HepG2 (cell line): ENCODE measurements at regions not wholly inside any gene's neighbourhood (a gene's known extent, or its start where the extent isn't known, plus 50 kb on each side); places are given as distances from the start of the nearest gene placed in this dataset.
"Not testable (repeated sequence)": the region's sequence is repeated elsewhere in the genome, so short reads cannot be mapped to it uniquely, and the experiment has no call there.

Experiments
- ATAC-seq: fragments of 200-7000 bp; cut with Tn5 transposase; 3 replicates; pipeline ENCODE4 v1.9.1; 2020; ENCODE audit warnings: mild to moderate bottlenecking, moderate library complexity
- BruUV-seq: library from RNA; stranded (reverse); fragments of 400-500 nt; replicated peaks from 2 replicates; lab custom pipeline; 2021; lab: Mats Ljungman, UMichigan
- CTCF ChIA-PET: fragments of 300-600 bp; formaldehyde crosslinking; extraction: SDS; loops from one replicate; lab custom pipeline; 2021; ENCODE audit warnings: low total read pairs, inconsistent platforms, low intra/inter-chr PET ratio; lab: Yijun Ruan, JAX
- POLR2A ChIA-PET: fragments of 350-600 bp; sonication (Branson Sonifier 250); formaldehyde crosslinking; loops from one replicate; lab custom pipeline; 2020; ENCODE audit warnings: antibody characterized with exemption, inconsistent platforms; lab: Yijun Ruan, JAX
- DNase-seq: peaks from one replicate; pipeline ENCODE4 v3.0.0-alpha.2; 2015; ENCODE audit warnings: low spot score
- FAIRE-seq: peaks from 3 replicates; lab custom pipeline; 2011; peaks lifted over from hg19 to GRCh38; lab: Jason Lieb, UNC
- H2AFZ ChIP-seq: one replicate; pipeline ENCODE4 v1.6.1; 2011; ENCODE audit warnings: low read length, inconsistent platforms
- H3K27ac ChIP-seq: fragments of 300-600 bp; 3 replicates; pipeline ENCODE4 v1.8.0; 2011; ENCODE audit warnings: mixed run types, mild to moderate bottlenecking, mixed read lengths, low read length, inconsistent platforms; ENCODE audit not compliant: insufficient read depth; ENCODE audit errors: extremely low read length
- H3K27me3 ChIP-seq, 2 experiments: fragments of 200-600 bp in 1 of 2; 2 replicates in 1 of 2; 3 replicates in 1 of 2; pipeline versions ENCODE4 v1.6.0 to v1.8.0; 2011; ENCODE audit warnings: low read length in 2 of 2, mild to moderate bottlenecking in 2 of 2, moderate library complexity in 2 of 2, inconsistent platforms in 1 of 2; ENCODE audit not compliant: insufficient read depth in 2 of 2, control insufficient read depth in 1 of 2
- H3K36me3 ChIP-seq, 2 experiments: fragments of 200-600 bp in 1 of 2; replicated peaks in 1 of 2; 2 replicates in 1 of 2; 3 replicates in 1 of 2; pipeline versions ENCODE4 v1.5.1 to v1.8.0; 2011; ENCODE audit warnings: low read length in 2 of 2, inconsistent platforms in 1 of 2; ENCODE audit not compliant: insufficient read depth in 2 of 2, control insufficient read depth in 1 of 2
- H3K4me1 ChIP-seq: 2 replicates; pipeline ENCODE4 v1.5.1; 2012; ENCODE audit warnings: low read length, inconsistent platforms; ENCODE audit not compliant: insufficient read depth
- H3K4me2 ChIP-seq: 2 replicates; pipeline ENCODE4 v1.6.0; 2011; ENCODE audit warnings: low read depth, low read length, inconsistent platforms
- H3K4me3 ChIP-seq, 3 experiments: fragments of 200-600 bp in 1 of 3; sonication (generic), shearing (Covaris generic) in 1 of 3; replicated peaks in 1 of 3; 2 replicates each; pipeline ENCODE4 v1.5.1; 2011 to 2016; ENCODE audit warnings: low read length in 3 of 3, inconsistent platforms in 2 of 3, low read depth in 2 of 3, mild to moderate bottlenecking in 2 of 3, control low read depth in 1 of 3, mixed read lengths in 1 of 3; ENCODE audit not compliant: insufficient read depth in 1 of 3
- H3K79me2 ChIP-seq: one replicate; pipeline ENCODE4 v1.6.1; 2011; ENCODE audit warnings: low read length, inconsistent platforms; ENCODE audit not compliant: insufficient read depth
- H3K9ac ChIP-seq: 2 replicates; pipeline ENCODE4 v1.6.0; 2011; ENCODE audit warnings: mild to moderate bottlenecking, low read depth, low read length, inconsistent platforms; ENCODE audit not compliant: insufficient read depth
- H3K9me3 ChIP-seq: 2 replicates; pipeline ENCODE4 v1.5.1; 2012; ENCODE audit warnings: mild to moderate bottlenecking, low read length
- H4K20me1 ChIP-seq: 2 replicates; pipeline ENCODE4 v1.6.0; 2011; ENCODE audit warnings: inconsistent platforms, mild to moderate bottlenecking, low read length, moderate library complexity; ENCODE audit not compliant: insufficient read depth
- CBX5 ChIP-seq: sonication (generic); formaldehyde crosslinking; IDR thresholded peaks from 2 replicates; pipeline ENCODE4 v1.4.0; 2020; ENCODE audit warnings: missing genetic modification reagents, borderline replicate concordance
- DMAP1 ChIP-seq: IDR thresholded peaks from 2 replicates; pipeline ENCODE4 v1.6.1; 2016
- GTF3A ChIP-seq: sonication (generic); formaldehyde crosslinking; conservative IDR thresholded peaks from 2 replicates; pipeline ENCODE4 v1.4.0; 2020; ENCODE audit warnings: mild to moderate bottlenecking, missing genetic modification reagents
- KDM5B ChIP-seq: sonication (generic); formaldehyde crosslinking; IDR thresholded peaks from 2 replicates; pipeline ENCODE4 v1.4.0; 2020; ENCODE audit warnings: missing genetic modification reagents, mild to moderate bottlenecking, borderline replicate concordance
- KLF12 ChIP-seq: sonication (generic); formaldehyde crosslinking; IDR thresholded peaks from 2 replicates; pipeline ENCODE4 v1.4.0; 2020; ENCODE audit warnings: missing genetic modification reagents, borderline replicate concordance
- MED1 ChIP-seq: sonication (generic); formaldehyde crosslinking; IDR thresholded peaks from 2 replicates; pipeline ENCODE4 v1.4.0; 2020; ENCODE audit warnings: missing genetic modification reagents
- ZNF337 ChIP-seq: sonication (generic); formaldehyde crosslinking; IDR thresholded peaks from 2 replicates; pipeline ENCODE4 v1.5.1; 2020; ENCODE audit warnings: missing genetic modification reagents, low read depth, mild to moderate bottlenecking, borderline replicate concordance
- ZNF496 ChIP-seq: sonication (generic); formaldehyde crosslinking; IDR thresholded peaks from 2 replicates; pipeline ENCODE4 v1.8.1; 2023; ENCODE audit warnings: mild to moderate bottlenecking, moderate library complexity, missing genetic modification reagents; ENCODE audit not compliant: insufficient replicate concordance
- WGBS: methylation state at CpG from one replicate; pipeline ENCODE4 v1.1.6; 2017; ENCODE audit warnings: low lambda C conversion rate; 5-methylcytosine and 5-hydroxymethylcytosine counted together
- in situ Hi-C: cut with HindIII; loops from 2 replicates; pipeline ENCODE4 v1.10.0; 2017; ENCODE audit warnings: low pct_unique_long_range_greater_than_20kb; ENCODE audit not compliant: extremely low pct_ligation_motif_present
- intact Hi-C: fragments of 100-400 bp; cut with micrococcal nuclease; formaldehyde crosslinking; loops from one replicate; pipeline ENCODE4 v1.10.0; 2022; ENCODE audit not compliant: unreplicated experiment

DNA sequence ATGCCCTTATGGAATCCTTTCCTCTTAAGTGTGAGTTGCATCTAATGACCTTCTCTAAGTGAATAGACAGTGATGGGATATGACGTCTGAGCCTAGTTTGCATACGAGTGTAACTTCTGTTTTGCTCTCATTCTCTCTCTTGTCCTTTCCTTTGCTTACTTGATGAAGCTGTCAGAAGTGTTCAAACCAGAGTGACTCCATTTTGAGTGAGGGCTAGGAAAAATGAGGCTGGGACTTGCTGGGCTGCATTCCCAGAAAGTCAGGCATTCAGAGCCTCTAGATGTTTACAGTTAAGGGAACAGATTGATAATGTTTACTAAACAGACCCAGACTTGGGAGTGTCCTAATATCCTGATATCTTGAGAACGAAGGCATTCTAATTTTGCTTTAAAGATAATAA, 311.2 kb upstream of the SOX4 start:
- FAIRE-seq, H3K36me3 ChIP-seq, in situ Hi-C loops, DNase-seq, H3K27me3 ChIP-seq, H3K27ac ChIP-seq, H3K4me1 ChIP-seq, H2AFZ ChIP-seq, H3K4me2 ChIP-seq, H3K9me3 ChIP-seq, H3K79me2 ChIP-seq, BruUV-seq, ATAC-seq, H3K9ac ChIP-seq, POLR2A ChIA-PET, CTCF ChIA-PET, H4K20me1 ChIP-seq, H3K4me3 ChIP-seq, intact Hi-C loops: not testable (repeated sequence)
- 58% methylated on average over 3 of the region's 3 CpGs for WGBS

DNA sequence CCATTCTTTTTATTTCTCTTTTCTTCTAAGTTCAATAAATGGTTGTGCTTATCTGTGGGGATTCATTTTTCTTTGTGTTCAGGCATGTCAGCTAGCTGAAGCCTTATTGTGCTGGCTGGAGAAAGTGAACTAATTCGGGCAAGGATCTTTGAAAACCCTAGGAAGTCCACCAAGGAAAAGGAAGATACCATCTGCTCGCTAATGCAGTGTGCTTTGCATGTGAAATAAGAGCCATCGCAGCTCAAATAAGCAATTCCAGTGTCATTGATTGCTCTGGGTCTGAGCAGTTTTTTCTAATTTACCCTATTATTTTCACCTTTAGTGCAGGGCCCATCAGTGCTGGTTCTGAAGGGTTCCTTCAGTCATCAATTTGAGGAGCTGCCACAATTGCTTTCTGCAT, 309.4 kb upstream of the SOX4 start:
- WGBS: 37% methylated on average over 3 of the region's 3 CpGs
- ChIA-PET POLR2A (no interaction called here), CTCF (no interaction called here)
- FAIRE-seq: no peak
- H4K20me1 ChIP-seq: no peaks in the 10 kb centered on the region
- no peak for ATAC-seq
- in situ Hi-C loops: no loop called here
- no peak for TF ChIP-seq GTF3A (CRISPR knock-in tag)
- TF ChIP-seq KLF12 (CRISPR knock-in tag): no peak
- TF ChIP-seq KDM5B (CRISPR knock-in tag): no peak
- TF ChIP-seq MED1 (CRISPR knock-in tag): no peak
- TF ChIP-seq DMAP1: no peak
- TF ChIP-seq ZNF337: no peak
- TF ChIP-seq ZNF496 (CRISPR knock-in tag): no peak
- no peak for TF ChIP-seq CBX5 (CRISPR knock-in tag)
- TF ChIP-seq, all 625 proteins: peak for 0
- H3K4me3 ChIP-seq: no peak overlapping the region
- no peaks in the 10 kb centered on the region for H3K4me1 ChIP-seq
- intact Hi-C loops: no loop called here
- H3K4me2 ChIP-seq: no peak overlapping the region
- DNase-seq: no peak
- no peak overlapping the region for H3K9ac ChIP-seq
- no peaks in the 10 kb centered on the region for H3K9me3 ChIP-seq
- no peak overlapping the region for H3K27ac ChIP-seq
- H2AFZ ChIP-seq: no peak overlapping the region
- BruUV-seq: no TSS peak
- H3K36me3 ChIP-seq: no peaks in the 10 kb centered on the region
- no peaks in the 10 kb centered on the region for H3K79me2 ChIP-seq
- H3K27me3 ChIP-seq: no peaks in the 10 kb centered on the region; a peak in 2 of 5 replicates
